ENCODE measurements at regions not wholly inside any gene's neighbourhood (a gene's known extent, or its start where the extent isn't known, plus 50 kb on each side); places are given as distances from the start of the nearest gene placed in this dataset.
A peak's percentile ranks its signal among the peaks of the same experiment; 100 is the strongest.

DNA sequence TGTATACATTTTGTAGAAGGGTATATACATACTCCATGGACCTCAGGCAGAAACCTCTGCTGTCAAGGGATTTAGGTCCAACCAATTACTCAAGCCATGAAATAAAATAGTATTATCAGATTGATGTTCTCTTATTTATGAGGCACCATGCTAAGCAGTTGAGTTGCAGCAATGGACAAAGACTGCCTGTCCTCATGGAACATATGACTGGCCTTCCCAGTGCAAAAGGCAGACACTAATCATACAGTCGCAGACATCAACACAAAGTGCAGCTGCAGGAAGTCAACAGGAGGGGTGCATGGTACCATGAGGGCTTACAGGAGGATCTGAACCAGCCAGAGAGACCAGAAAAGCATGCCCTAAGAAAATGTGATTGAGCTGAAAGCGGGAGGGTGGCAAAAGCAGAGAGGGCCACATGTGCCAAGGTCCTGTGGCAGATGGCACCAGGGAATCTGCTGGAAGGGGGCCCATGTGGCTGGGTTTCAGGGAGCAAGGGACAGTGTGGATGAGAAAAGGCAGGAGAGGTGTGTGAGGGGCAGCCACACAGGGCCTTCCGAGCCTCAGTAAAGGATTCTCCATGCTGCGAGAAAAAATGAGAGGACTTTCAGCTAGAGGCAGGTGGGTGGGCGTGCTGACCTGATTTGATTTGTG lies 61.4 kb upstream of the RNF152 start:
- Histone ChIP-seq H4K5ac (ENCODE audit: low read depth, low read length) (no peak overlapping the region), H3K36me3 (ENCODE audit: control insufficient read depth, insufficient read depth, low read length) (no peaks in the 10 kb centered on the region), H3K4me3 (ENCODE audit: insufficient read depth, low read depth, low read length) (no peak overlapping the region), H4K8ac (ENCODE audit: low read depth in 2 of 2, low read length in 2 of 2) (no peak overlapping the region), H2BK20ac (ENCODE audit: low read depth, low read length) (no peak overlapping the region), H2BK120ac (ENCODE audit: low read depth, low read length) (peak overlapping the region; percentile 52), H3K27me3 (ENCODE audit: control insufficient read depth, insufficient read depth, low read length) (no peaks in the 10 kb centered on the region), H4K91ac (ENCODE audit: insufficient read depth, low read depth, low read length) (peak overlapping the region; percentile 12; the same call in 1 of the 2 replicates), H2BK5ac (ENCODE audit: low read depth, low read length, poor library complexity, severe bottlenecking) (no peak overlapping the region), H3K9ac (ENCODE audit: low read depth, low read length) (no peak overlapping the region), H3K79me1 (ENCODE audit: low read depth in 1 of 2, low read length in 2 of 2) (no peaks in the 10 kb centered on the region), H3K4me1 (ENCODE audit: control insufficient read depth, insufficient read depth, low read length) (peaks cover 11% of the 10 kb centered on the region), H3K9me1 (ENCODE audit: insufficient read depth, low read length) (peaks cover 18% of the 10 kb centered on the region), H2BK15ac (ENCODE audit: low read depth, low read length) (peak overlapping the region; percentile 29; the same call in 1 of the 3 replicates), H3K14ac (replicated peaks; ENCODE audit: low read depth, low read length) (no peak overlapping the region), H4K20me1 (ENCODE audit: insufficient read depth, low read length) (no peaks in the 10 kb centered on the region), H3K18ac (ENCODE audit: low read depth, low read length) (no peak overlapping the region), H2AFZ (replicated peaks; ENCODE audit: low read length, poor library complexity) (no peak overlapping the region), H3K56ac (ENCODE audit: extremely low read depth, insufficient read depth, low read length) (no peak overlapping the region), H3K4me2 (ENCODE audit: low read depth, low read length) (no peak overlapping the region), H3K9me3 (ENCODE audit: control insufficient read depth, insufficient read depth, low read length) (no peaks in the 10 kb centered on the region), H3K27ac (ENCODE audit: insufficient read depth, low read length) (no peak overlapping the region), H2AK9ac (replicated peaks; ENCODE audit: low read depth, low read length, poor library complexity) (peak overlapping the region; percentile 49), H3K4ac (ENCODE audit: low read depth, low read length) (peak overlapping the region; percentile 10; the same call in 1 of the 2 replicates), H3K23ac (ENCODE audit: low read depth, low read length) (no peak overlapping the region), H2AK5ac (ENCODE audit: low read depth, low read length) (peak overlapping the region; percentile 56; the same call in 1 of the 2 replicates)
- no peak for DNase-seq
- no peak for ATAC-seq (ENCODE audit: low read depth)
- dilution Hi-C loops (cut with HindIII; ENCODE audit: low sequenced_read_pairs, unreplicated experiment), result no loop called here
- ChIA-PET POLR2A (ENCODE audit: unreplicated experiment) (no interaction called here), CTCF (no interaction called here)
- no TSS peak for BruUV-seq (replicated peaks)
- in situ Hi-C loops (cut with MboI; ENCODE audit: low sequenced_read_pairs), result no loop called here
- no CpG with 5 or more reads among the region's 5 CpGs for WGBS, 2 experiments (ENCODE audit: extremely low coverage in 2 of 2, insufficient read length in 1 of 2)
- TF ChIP-seq, protein P1, sequence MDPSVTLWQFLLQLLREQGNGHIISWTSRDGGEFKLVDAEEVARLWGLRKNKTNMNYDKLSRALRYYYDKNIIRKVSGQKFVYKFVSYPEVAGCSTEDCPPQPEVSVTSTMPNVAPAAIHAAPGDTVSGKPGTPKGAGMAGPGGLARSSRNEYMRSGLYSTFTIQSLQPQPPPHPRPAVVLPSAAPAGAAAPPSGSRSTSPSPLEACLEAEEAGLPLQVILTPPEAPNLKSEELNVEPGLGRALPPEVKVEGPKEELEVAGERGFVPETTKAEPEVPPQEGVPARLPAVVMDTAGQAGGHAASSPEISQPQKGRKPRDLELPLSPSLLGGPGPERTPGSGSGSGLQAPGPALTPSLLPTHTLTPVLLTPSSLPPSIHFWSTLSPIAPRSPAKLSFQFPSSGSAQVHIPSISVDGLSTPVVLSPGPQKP (IDR thresholded peaks at IDR 0.05; ENCODE audit: borderline replicate concordance, low read depth, low read length), result no peak
- TF ChIP-seq POLR2A (IDR thresholded peaks at IDR 0.05; ENCODE audit: low read depth, low read length), result no peak
- no peak for TF ChIP-seq CHD1 (IDR thresholded peaks at IDR 0.05; ENCODE audit: low read depth, low read length)
- TF ChIP-seq FOS (IDR thresholded peaks at IDR 0.05; ENCODE audit: low read depth, low read length), result no peak
- no peak for TF ChIP-seq MAFK (IDR thresholded peaks at IDR 0.05; ENCODE audit: low read depth, low read length)
- TF ChIP-seq, protein P2, sequence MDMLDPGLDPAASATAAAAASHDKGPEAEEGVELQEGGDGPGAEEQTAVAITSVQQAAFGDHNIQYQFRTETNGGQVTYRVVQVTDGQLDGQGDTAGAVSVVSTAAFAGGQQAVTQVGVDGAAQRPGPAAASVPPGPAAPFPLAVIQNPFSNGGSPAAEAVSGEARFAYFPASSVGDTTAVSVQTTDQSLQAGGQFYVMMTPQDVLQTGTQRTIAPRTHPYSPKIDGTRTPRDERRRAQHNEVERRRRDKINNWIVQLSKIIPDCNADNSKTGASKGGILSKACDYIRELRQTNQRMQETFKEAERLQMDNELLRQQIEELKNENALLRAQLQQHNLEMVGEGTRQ (IDR thresholded peaks at IDR 0.05; ENCODE audit: low read depth, low read length), result no peak
- no peak for TF ChIP-seq CEBPB (IDR thresholded peaks at IDR 0.05; ENCODE audit: low read depth, low read length)
- no peak for TF ChIP-seq SMC3 (IDR thresholded peaks at IDR 0.05; ENCODE audit: low read depth, low read length)
- intact Hi-C loops (cut with micrococcal nuclease), result no loop called here

Measured in IMR-90 (cell line).